H1 (cell line): ENCODE measurements at regions not wholly inside any gene's neighbourhood (a gene's known extent, or its start where the extent isn't known, plus 50 kb on each side); places are given as distances from the start of the nearest gene placed in this dataset.

Experiments used
- CTCF ChIA-PET: fragments of 300-600 bp; sonication (Branson Sonifier 250); formaldehyde crosslinking; loops from one replicate; lab custom pipeline; 2021; ENCODE audit not compliant: partially characterized antibody; lab: Charles Lee
- POLR2A ChIA-PET: fragments of 300-600 bp; sonication (Branson Sonifier 250); formaldehyde crosslinking; loops from one replicate; lab custom pipeline; 2021; ENCODE audit warnings: inconsistent platforms; ENCODE audit not compliant: partially characterized antibody; lab: Charles Lee
- DNase-seq, 2 experiments: peaks; one replicate each; pipeline versions ENCODE4 v3.0.0 to v3.0.0-alpha.2; 2010 to 2022; ENCODE audit warnings: low spot score in 2 of 2, low read depth in 1 of 2, mixed read lengths in 1 of 2
- FAIRE-seq: peaks from 2 replicates; lab custom pipeline; 2011; peaks lifted over from hg19 to GRCh38; lab: Jason Lieb, UNC
- H2AFZ ChIP-seq: 2 replicates; pipeline ENCODE4 v1.8.1; 2012; ENCODE audit warnings: low read length, inconsistent platforms
- H2AK5ac ChIP-seq: 2 replicates; pipeline ENCODE4 v1.6.1; 2013; ENCODE audit warnings: low read depth, low read length
- H2BK120ac ChIP-seq: replicated peaks from 2 replicates; pipeline ENCODE3; 2013; ENCODE audit warnings: low read depth, low read length, inconsistent platforms
- H2BK12ac ChIP-seq: 2 replicates; pipeline ENCODE4 v1.6.1; 2013; ENCODE audit warnings: low read depth, low read length
- H2BK15ac ChIP-seq: 2 replicates; pipeline ENCODE4 v1.6.1; 2013; ENCODE audit warnings: low read length
- H2BK20ac ChIP-seq: 2 replicates; pipeline ENCODE4 v1.6.1; 2013; ENCODE audit warnings: low read length
- H2BK5ac ChIP-seq: 2 replicates; pipeline ENCODE4 v1.6.1; 2013; ENCODE audit warnings: low read depth, low read length
- H3K14ac ChIP-seq: 2 replicates; pipeline ENCODE4 v1.6.1; 2013; ENCODE audit warnings: inconsistent platforms; ENCODE audit not compliant: insufficient read length
- H3K18ac ChIP-seq: 2 replicates; pipeline ENCODE4 v1.6.1; 2013; ENCODE audit warnings: low read length; ENCODE audit errors: extremely low read depth
- H3K23ac ChIP-seq: 2 replicates; pipeline ENCODE4 v1.6.1; 2013; ENCODE audit warnings: inconsistent platforms; ENCODE audit not compliant: insufficient read length
- H3K23me2 ChIP-seq: 2 replicates; pipeline ENCODE4 v1.6.1; 2013; ENCODE audit warnings: low read depth, low read length
- H3K27ac ChIP-seq: 2 replicates; pipeline ENCODE4 v1.6.1; 2011; ENCODE audit warnings: low read depth, low read length, inconsistent platforms
- H3K27me3 ChIP-seq, 4 experiments: replicated peaks in 1 of 4; 1 replicate in 1 of 4; 2 replicates in 3 of 4; pipeline versions ENCODE4 v1.6.1 to v1.8.1; 2011 to 2013; ENCODE audit warnings: low read length in 3 of 4, mild to moderate bottlenecking in 3 of 4, inconsistent platforms in 2 of 4, mixed read lengths in 2 of 4, moderate library complexity in 1 of 4; ENCODE audit not compliant: control insufficient read depth in 3 of 4, insufficient read depth in 3 of 4; ENCODE audit errors: extremely low read depth in 1 of 4
- H3K36me3 ChIP-seq, 4 experiments: 2 replicates each; pipeline versions ENCODE4 v1.6.1 to v1.8.1; 2011 to 2013; ENCODE audit warnings: mild to moderate bottlenecking in 4 of 4, low read length in 3 of 4, moderate library complexity in 2 of 4, control low read depth in 1 of 4, inconsistent platforms in 1 of 4; ENCODE audit not compliant: insufficient read depth in 4 of 4, control insufficient read depth in 2 of 4
- H3K4ac ChIP-seq: replicated peaks from 2 replicates; pipeline ENCODE3; 2013; ENCODE audit warnings: low read length, low read depth, mixed read lengths, inconsistent platforms; ENCODE audit not compliant: insufficient read length
- H3K4me1 ChIP-seq, 4 experiments: replicated peaks in 1 of 4; 1 replicate in 1 of 4; 2 replicates in 3 of 4; pipeline versions ENCODE4 v1.6.1 to v1.8.1; 2011 to 2013; ENCODE audit warnings: low read length in 3 of 4, inconsistent platforms in 2 of 4, mixed read lengths in 1 of 4; ENCODE audit not compliant: insufficient read depth in 4 of 4, control insufficient read depth in 3 of 4
- H3K4me2 ChIP-seq, 2 experiments: 2 replicates each; pipeline versions ENCODE4 v1.6.1 to v1.8.1; 2011 to 2013; ENCODE audit warnings: low read depth in 2 of 2, low read length in 2 of 2, control low read depth in 1 of 2, inconsistent platforms in 1 of 2, mild to moderate bottlenecking in 1 of 2; ENCODE audit not compliant: insufficient read depth in 1 of 2
- H3K4me3 ChIP-seq, 4 experiments: fragments of 200-600, 300-600 bp in 1 of 4; sonication (generic), shearing (Covaris generic), sonication (Bioruptor Twin) in 1 of 4; 2 replicates each; pipeline versions ENCODE4 v1.5.1 to v1.8.1; 2011 to 2016; ENCODE audit warnings: low read length in 4 of 4, low read depth in 3 of 4, control low read depth in 2 of 4, inconsistent platforms in 2 of 4, mild to moderate bottlenecking in 2 of 4, mixed read lengths in 1 of 4, moderate library complexity in 1 of 4; ENCODE audit not compliant: insufficient read depth in 2 of 4; ENCODE audit errors: extremely low read depth in 1 of 4
- H3K56ac ChIP-seq: replicated peaks from 2 replicates; pipeline ENCODE3; 2013; ENCODE audit warnings: low read depth, mild to moderate bottlenecking, mixed read lengths, low read length, inconsistent platforms; ENCODE audit not compliant: insufficient read length
- H3K79me1 ChIP-seq: 2 replicates; pipeline ENCODE4 v1.6.1; 2013; ENCODE audit warnings: low read depth, low read length, control low read depth
- H3K79me2 ChIP-seq, 2 experiments: 2 replicates each; pipeline versions ENCODE4 v1.6.1 to v1.8.1; 2012 to 2013; ENCODE audit warnings: low read length in 2 of 2, mild to moderate bottlenecking in 2 of 2, inconsistent platforms in 1 of 2; ENCODE audit not compliant: insufficient read depth in 2 of 2, control insufficient read depth in 1 of 2
- H3K9ac ChIP-seq, 4 experiments: replicated peaks in 1 of 4; 1 replicate in 1 of 4; 2 replicates in 3 of 4; pipeline versions ENCODE4 v1.6.1 to v1.8.1; 2011 to 2013; ENCODE audit warnings: low read depth in 3 of 4, low read length in 3 of 4, control low read depth in 2 of 4, mild to moderate bottlenecking in 2 of 4, moderate library complexity in 2 of 4, inconsistent platforms in 1 of 4; ENCODE audit errors: extremely low read depth in 1 of 4
- H3K9me3 ChIP-seq, 2 experiments: 2 replicates each; pipeline versions ENCODE4 v1.6.1 to v1.8.1; 2012 to 2013; ENCODE audit warnings: mild to moderate bottlenecking in 2 of 2, moderate library complexity in 2 of 2, control low read depth in 1 of 2, inconsistent platforms in 1 of 2, low read depth in 1 of 2, low read length in 1 of 2, mixed read lengths in 1 of 2; ENCODE audit not compliant: insufficient read depth in 2 of 2
- H4K20me1 ChIP-seq, 2 experiments: replicated peaks in 1 of 2; 2 replicates each; pipeline versions ENCODE3 to v1.8.1; 2011 to 2013; ENCODE audit warnings: inconsistent platforms in 2 of 2, low read length in 2 of 2, mild to moderate bottlenecking in 1 of 2; ENCODE audit not compliant: insufficient read depth in 2 of 2, control insufficient read depth in 1 of 2
- H4K5ac ChIP-seq: 2 replicates; pipeline ENCODE4 v1.6.1; 2013; ENCODE audit warnings: low read length, low read depth, mixed read lengths, inconsistent platforms; ENCODE audit not compliant: insufficient read length
- H4K8ac ChIP-seq: 2 replicates; pipeline ENCODE4 v1.8.0; 2013; ENCODE audit warnings: mild to moderate bottlenecking, moderate library complexity, low read length, inconsistent platforms; ENCODE audit not compliant: insufficient read depth; ENCODE audit errors: extremely low read depth
- H4K91ac ChIP-seq: replicated peaks from 2 replicates; pipeline ENCODE3; 2013; ENCODE audit warnings: low read length, mixed read lengths, inconsistent platforms; ENCODE audit not compliant: insufficient read length
- CBX5 ChIP-seq: fragments of 300-800, 300-1000 bp; sonication (generic); IDR thresholded peaks from 2 replicates; pipeline ENCODE4 v1.7.1; 2016; ENCODE audit warnings: antibody characterized with exemption, low read length, low read depth
- KDM5A ChIP-seq: fragments of 200-600 bp; IDR thresholded peaks from 2 replicates; pipeline ENCODE4 v1.7.1; 2012; ENCODE audit warnings: mild to moderate bottlenecking, low read length, inconsistent platforms, mixed read lengths
- WGBS, 2 experiments: shearing (Covaris generic) in 1 of 2; methylation state at CpG; one replicate each; pipeline versions ENCODE4 v1.1.6 to v1.1.7; 2013 to 2015; ENCODE audit warnings: low lambda C conversion rate in 2 of 2, mixed read lengths in 2 of 2, inconsistent platforms in 1 of 2, low coverage in 1 of 2, missing lambda C conversion rate in 1 of 2; ENCODE audit not compliant: insufficient replicate concordance in 2 of 2, insufficient coverage in 1 of 2, insufficient read length in 1 of 2; ENCODE audit errors: extremely low coverage in 1 of 2, missing lambda C conversion rate in 1 of 2; 5-methylcytosine and 5-hydroxymethylcytosine counted together

DNA sequence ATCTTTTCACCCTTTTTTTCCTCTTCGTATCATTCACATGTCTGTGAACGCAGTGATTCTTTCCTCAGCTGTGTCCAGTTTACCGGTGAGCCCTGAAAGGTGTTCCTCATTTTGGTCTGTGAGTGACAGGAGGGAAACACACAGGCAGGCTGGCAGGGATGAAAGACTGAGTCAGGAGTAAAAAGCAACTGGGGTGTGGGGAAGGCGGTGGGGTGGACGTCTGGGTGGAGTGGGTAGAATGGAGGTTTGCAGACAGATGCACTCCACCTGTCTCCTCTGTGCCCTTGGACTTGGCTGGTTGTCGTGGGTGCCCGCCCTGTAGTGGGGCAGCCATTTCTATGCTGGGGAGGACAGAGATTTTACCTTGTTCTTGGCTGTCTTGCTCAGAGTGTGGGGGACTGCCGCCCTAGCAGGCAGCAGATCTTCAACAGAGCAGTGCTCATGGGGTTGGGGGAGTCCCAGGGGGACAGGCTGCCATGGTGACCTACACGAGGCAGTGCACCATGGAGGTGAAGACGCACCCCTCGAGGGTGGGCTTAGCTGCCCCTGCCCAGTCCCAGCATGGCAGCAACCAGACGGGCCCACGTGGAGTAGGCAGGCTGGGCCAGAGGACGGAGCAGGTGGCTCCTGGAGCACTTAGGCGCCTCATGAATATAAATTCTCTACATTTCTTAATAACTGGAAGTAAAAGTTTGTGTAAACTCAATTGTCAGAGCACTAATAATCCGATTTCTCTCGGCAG lies 603.7 kb downstream of the TBC1D22A start:
- Histone ChIP-seq H3K4ac (no peak overlapping the region), H3K27me3 (no peaks in the 10 kb centered on the region), H3K79me2 (no peaks in the 10 kb centered on the region), H3K27ac (no peak overlapping the region), H3K4me2 (no peak overlapping the region), H3K9ac (no peak overlapping the region), H3K18ac (no peak overlapping the region), H4K91ac (no peak overlapping the region), H2BK12ac (no peak overlapping the region), H4K5ac (no peak overlapping the region), H4K8ac (no peak overlapping the region; the same call in 1 of the 2 replicates), H2AFZ (no peak overlapping the region), H3K56ac (no peak overlapping the region), H3K23me2 (no peaks in the 10 kb centered on the region), H2BK15ac (no peak overlapping the region), H3K4me3 (no peak overlapping the region), H2BK20ac (no peak overlapping the region), H3K36me3 (no peaks in the 10 kb centered on the region), H4K20me1 (no peaks in the 10 kb centered on the region), H3K4me1 (no peaks in the 10 kb centered on the region), H3K9me3 (peaks cover 70% of the 10 kb centered on the region in 2 experiments), H2AK5ac (no peak overlapping the region), H3K14ac (no peak overlapping the region), H3K23ac (no peak overlapping the region), H2BK5ac (no peak overlapping the region), H2BK120ac (no peak overlapping the region), H3K79me1 (no peaks in the 10 kb centered on the region)
- no peak for FAIRE-seq
- TF ChIP-seq CBX5 = 0 out of 2 replicates have a peak, but pooled peaks have one; percentile 88
- no peak for TF ChIP-seq KDM5A
- 80% methylated on average over 15 of the region's 17 CpGs; no CpG with 5 or more reads in 1 of the 2 experiments for WGBS, 2 experiments
- ChIA-PET POLR2A (no interaction called here), CTCF (no interaction called here)
- DNase-seq = no peak
